GM21619 (cell line): ENCODE measurements at regions not wholly inside any gene's neighbourhood (a gene's known extent, or its start where the extent isn't known, plus 50 kb on each side); places are given as distances from the start of the nearest gene placed in this dataset.
"Not testable (repeated sequence)": the region's sequence is repeated elsewhere in the genome, so short reads cannot be mapped to it uniquely, and the experiment has no call there.

Source experiments
- ATAC-seq: cut with Tn5 transposase; IDR thresholded peaks from one replicate; pipeline ENCODE4 v1.9.1; 2021; ENCODE audit not compliant: unreplicated experiment

- no peak for ATAC-seq
Observed at GRCh38 chr5:68027519-68027918, 188.0 kb upstream of the PIK3R1 start.

- ATAC-seq = no peak
Observed at GRCh38 chr5:68026092-68026885, 189.3 kb upstream of the PIK3R1 start.

DNA sequence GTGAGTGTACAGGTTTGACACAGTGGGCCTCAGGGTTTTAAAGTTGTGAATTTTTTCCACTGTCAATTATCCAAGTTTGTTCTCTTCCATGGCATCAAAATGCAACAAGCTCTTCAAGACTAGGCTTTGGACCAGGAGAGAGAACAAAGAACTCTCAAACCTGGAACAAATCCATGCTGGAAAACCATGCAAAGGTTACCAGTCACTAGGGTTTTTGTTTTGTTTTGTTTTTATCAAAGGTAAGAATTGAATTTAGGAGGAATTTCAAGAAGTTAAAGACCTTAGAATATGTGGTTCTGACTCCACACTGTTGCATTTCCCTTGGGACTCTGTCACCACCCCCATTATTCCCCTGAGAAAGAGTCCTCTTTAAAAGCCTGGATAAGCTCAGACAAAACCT, 191.1 kb upstream of the PIK3R1 start:
- no peak for ATAC-seq

DNA sequence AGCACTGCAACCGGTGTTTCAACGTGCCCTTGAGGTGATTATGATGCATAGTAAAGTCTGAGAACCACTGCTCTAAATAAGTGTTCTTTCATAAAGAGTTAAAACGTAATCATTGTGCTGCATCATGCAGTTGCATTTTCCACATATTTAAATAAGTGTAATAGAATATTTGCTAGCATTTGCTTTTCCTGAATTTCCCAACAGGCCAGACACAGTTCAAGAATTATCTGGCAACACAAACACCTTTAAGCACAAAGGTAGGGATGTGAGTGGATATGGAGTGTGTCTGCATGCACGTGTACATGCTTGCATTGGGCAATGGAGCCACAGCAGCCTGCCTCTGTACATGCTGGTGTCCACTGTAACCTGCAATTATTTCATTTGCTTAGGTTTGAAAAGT, 193.6 kb upstream of the PIK3R1 start:
- ATAC-seq = no peak

DNA sequence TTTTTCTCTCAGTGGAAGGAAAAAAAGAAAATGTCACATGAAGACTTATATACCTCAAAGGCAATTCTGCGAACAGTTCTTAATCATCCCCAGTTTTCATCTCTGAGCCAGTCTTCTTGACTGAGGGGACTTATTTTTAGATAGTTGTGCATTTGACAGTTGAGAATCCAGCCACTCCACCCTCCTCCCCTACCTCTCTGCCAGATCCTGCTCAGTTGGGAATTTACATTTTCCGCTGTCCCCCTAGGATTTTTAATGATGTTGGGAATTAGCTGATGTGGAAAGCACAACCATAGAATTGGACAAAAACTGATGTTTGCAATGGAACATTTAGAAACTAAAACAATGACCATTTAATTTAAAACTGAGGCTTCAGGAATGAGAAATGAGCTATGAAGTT, 194.3 kb upstream of the PIK3R1 start:
- ATAC-seq = no peak

DNA sequence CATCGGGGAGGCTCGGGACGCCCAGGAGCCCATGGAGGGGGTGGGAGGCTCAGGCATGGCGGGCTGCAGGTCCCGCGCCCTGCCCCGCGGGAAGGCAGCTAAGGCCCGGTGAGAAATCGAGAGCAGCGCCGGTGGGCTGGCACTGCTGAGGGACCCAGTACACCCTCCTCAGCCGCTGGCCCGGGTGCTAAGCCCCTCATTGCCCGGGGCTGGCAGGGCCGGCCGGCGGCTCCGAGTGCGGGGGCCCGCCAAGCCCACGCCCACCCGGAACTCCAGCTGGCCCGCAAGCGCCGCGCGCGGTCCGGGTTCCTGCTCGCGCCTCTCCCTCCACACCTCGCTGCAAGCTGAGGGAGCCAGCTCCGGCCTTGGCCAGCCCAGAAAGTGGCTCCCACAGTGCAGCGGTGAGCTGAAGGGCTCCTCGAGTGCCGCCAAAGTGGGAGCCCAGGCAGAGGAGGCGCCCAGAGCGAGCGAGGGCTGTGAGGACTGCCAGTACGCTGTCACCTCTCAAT, 195.0 kb upstream of the PIK3R1 start:
- not testable (repeated sequence) for ATAC-seq

DNA sequence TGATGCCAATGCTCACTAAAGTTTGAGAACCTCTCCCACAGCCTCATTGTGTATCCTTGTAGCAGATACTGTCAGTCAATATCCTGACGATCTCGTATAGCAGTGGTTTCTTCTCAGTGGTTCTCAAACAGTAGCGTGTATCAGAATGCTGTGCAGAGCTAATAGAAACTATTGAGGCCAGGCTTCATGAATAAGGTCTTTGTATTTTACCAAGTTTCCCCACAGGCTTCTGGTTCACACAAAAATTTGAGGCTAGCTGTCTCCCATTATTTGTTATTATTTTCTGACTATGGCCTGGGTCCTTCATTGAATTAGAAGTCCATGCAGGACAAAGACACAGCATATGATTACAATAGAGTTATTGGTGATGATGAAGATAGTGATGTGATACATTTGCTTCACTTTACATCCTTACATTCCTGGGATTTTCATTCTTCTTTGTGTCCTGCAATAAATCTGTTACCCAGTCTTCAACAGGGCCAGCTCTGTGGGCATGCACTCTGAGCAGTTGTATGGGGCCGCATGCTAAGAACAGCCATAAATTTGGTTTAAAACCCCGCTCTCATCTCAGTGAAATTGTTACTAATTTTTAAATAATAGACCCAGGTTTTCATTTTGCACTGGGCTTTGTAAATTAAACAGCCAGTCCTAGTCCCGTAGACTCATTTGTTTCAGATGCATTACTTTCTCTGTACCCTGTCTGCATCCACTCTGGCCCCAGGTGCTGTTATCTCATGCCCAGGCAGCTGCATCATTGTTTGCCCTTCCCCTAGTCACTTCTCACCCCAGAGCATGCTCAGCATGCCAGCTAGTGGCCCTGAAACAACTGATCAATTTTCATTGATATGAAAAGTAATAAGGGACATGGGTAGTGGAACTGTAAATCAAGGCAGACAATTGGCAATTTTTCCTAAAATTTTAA, 199.9 kb upstream of the PIK3R1 start:
- ATAC-seq = no peak

- no peak for ATAC-seq
Observed at GRCh38 chr5:68012831-68013230, 202.7 kb upstream of the PIK3R1 start.

DNA sequence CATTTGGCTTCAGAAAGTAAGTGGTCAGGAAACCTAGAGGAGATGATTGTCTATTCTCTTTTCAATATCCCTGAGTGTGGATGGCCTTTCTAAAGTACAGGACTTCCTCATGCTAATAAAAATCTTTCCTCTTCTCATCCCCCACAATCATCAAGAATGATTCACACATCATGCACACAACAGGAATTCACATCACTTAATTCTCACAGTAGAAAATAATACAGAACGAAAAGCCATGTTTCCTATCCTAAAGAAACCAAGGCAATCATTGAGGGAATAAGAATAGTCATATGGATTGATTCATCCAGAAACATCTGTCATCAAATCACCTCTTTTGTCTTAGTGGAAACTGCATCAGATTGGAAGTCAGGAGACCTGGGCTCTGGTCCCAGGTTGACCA, 203.1 kb upstream of the PIK3R1 start:
- ATAC-seq = no peak

- no peak for ATAC-seq
Observed at GRCh38 chr5:68011801-68012200, 203.8 kb upstream of the PIK3R1 start.

DNA sequence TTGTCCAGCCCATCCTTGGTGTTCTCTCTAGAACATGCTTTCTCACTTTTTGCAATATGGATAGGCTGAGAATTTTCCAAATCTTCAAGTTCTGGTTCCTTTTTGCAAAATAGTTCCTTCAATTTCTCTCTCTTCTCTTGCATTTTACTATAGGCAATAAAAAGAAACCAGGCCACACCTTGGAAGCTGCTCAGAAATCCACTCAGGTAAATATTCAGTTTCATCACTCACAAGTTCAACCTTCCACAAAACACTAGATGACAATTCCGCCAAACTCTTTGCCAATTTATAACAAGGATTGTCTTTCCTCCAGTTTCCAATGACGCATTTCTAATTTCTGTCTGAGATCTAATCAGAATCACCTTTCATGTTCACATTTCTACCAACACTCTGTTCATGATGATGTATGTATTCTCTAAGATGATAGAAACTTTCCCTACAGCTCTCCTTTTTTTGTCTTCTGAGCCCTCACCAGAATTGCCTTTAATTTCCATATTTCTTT, 204.2 kb upstream of the PIK3R1 start:
- ATAC-seq = no peak

- ATAC-seq = no peak
Observed at GRCh38 chr5:68010740-68011139, 204.8 kb upstream of the PIK3R1 start.

DNA sequence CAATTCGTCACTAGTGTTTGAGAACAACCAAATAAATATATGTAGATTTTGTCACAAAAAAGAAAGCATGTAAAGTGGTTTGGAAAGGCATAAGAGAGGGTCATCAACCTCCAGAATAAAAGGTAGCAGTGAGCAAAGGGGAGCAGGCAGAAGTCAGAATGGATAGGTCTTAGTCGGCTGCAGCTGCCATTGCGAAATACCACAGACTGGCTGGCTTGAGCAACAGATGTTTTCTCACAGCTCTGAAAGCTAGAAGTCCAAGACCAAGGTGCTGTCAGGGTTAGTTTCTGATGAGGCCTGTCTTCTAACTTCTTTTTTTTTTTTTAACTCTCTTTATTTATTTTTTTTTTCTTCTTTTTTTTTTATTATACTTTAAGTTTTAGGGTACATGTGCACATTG, 208.1 kb upstream of the PIK3R1 start:
- ATAC-seq = no peak

- ATAC-seq = no peak
Observed at GRCh38 chr5:68002836-68003235, 212.7 kb upstream of the PIK3R1 start.

DNA sequence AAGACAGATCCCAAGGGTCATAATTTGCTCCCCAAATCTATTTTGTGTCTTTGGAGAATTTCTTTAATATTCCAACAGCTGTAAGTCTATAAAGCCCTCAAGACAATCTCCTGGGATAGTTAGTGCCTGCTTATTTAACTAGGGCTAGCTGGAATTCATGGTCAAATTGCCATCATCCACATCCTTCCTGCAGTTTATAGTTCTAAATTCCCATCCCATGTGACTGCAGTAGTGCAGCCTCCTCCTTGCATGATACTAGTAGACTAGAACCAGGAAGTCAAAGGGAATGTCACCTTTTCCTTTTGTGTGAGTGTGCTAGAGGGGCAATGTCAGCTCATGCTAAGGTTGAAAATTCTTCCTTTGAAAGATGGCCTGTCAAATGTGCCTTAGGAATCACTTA, 214.8 kb upstream of the PIK3R1 start:
- no peak for ATAC-seq

DNA sequence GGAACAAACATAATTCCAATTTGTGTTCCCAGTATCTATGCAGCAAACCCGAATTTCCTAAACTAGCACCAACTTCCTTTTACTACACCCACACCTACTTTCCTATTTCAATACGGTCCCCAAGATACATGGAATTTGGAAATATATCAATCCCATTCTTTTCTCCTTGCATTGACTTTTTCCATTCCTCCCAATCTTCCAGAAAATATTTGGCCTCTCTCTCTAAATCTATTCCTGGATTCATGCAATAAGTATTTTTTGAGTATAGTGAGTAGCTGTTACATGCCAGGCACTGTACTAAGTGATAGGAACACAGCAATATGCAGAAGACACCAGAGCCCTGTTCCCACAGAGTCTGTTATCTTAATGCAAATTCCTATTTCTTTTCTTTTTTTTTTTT, 216.2 kb upstream of the PIK3R1 start:
- ATAC-seq = no peak

GRCh38 chr5:67998709-67999261, 216.8 kb upstream of the PIK3R1 start:
- ATAC-seq = no peak

DNA sequence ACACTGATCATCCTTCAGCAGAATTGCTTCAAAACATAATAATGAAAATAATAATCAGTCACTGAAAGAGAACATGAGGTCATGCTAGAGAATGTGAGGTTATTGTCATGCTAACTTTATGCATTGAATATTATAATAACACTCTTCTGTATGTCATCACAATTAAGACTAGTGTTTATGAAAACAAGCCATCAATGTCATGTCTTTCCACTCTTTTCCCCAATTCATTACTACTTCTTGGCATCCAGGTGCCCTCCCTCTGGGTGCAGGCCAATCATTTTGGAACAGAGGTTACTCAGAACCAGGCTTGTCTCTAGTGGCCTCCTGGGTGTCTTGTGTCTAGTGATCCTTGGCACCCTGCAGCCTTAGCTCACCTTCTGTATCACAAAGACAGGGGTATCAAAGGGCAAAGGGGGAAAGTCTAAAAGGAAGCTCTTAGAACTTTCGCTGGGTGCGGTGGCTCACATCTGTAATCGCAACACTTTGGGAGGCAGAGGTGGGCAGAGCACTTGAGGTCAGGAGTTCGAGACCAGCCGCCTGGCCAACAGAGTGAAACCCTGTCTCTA, 217.6 kb upstream of the PIK3R1 start:
- no peak for ATAC-seq

DNA sequence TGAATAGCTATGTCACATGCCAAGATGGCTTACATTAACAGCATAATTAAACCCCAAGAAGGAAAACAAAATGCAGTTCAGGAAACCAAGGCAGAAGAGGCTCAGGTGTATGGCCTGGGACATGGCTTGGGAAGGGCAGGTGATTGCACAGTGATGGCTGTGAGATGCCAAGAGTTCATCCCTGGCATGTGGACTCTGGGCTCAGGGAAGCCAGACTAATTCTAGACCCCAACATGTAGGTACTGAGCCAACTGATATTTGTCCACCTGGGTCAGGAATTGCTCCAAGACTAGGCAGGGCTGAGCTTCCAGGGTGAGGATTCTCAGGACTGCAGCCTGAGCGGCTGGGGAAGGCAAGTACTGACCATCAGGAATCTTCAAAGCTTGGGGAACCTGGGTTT, 218.4 kb upstream of the PIK3R1 start:
- no peak for ATAC-seq

- ATAC-seq = no peak
Observed at GRCh38 chr5:67996596-67996995, 219.0 kb upstream of the PIK3R1 start.

- ATAC-seq = no peak
Observed at GRCh38 chr5:67992923-67993322, 222.6 kb upstream of the PIK3R1 start.
